ENCODE measurements at regions not wholly inside any gene's neighbourhood (a gene's known extent, or its start where the extent isn't known, plus 50 kb on each side); places are given as distances from the start of the nearest gene placed in this dataset.
"Not testable (repeated sequence)": the region's sequence is repeated elsewhere in the genome, so short reads cannot be mapped to it uniquely, and the experiment has no call there.

DNA sequence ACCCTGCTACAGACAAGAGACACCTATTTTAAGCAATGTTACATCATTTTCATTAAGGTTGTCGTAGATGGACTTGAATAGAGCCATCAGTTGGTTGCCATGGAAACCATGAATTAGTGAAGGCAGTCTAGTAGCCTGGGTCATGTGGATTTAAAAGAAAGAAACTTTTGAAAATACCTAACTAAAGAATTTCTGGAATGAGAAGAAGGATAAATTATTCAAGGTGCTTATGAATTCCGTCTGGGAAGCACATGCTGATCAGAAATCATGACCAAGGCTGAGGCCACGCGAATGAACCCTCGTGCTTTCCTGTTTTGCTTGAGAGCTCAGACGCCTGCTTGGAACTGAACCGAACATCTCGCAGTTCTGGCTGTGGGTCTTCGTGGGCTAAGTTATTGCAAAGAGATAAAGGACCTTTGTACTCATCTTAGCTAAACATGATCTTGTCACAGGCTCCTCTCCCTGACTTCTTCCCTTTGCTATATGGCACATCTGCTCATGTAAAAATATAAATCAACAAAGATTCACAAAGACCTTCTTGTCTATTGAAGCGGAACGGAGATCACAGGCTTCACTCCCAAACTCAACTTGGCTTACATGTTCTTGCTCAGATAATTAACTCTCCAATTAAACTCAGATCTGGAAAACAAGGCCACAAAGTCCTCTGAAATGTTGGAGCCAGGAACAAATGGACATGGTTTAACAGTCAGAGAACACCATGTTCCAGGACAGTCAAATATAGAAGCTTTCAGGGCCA, 140.2 kb downstream of the NUFIP1 start:
- DNase-seq = no peak

DNA sequence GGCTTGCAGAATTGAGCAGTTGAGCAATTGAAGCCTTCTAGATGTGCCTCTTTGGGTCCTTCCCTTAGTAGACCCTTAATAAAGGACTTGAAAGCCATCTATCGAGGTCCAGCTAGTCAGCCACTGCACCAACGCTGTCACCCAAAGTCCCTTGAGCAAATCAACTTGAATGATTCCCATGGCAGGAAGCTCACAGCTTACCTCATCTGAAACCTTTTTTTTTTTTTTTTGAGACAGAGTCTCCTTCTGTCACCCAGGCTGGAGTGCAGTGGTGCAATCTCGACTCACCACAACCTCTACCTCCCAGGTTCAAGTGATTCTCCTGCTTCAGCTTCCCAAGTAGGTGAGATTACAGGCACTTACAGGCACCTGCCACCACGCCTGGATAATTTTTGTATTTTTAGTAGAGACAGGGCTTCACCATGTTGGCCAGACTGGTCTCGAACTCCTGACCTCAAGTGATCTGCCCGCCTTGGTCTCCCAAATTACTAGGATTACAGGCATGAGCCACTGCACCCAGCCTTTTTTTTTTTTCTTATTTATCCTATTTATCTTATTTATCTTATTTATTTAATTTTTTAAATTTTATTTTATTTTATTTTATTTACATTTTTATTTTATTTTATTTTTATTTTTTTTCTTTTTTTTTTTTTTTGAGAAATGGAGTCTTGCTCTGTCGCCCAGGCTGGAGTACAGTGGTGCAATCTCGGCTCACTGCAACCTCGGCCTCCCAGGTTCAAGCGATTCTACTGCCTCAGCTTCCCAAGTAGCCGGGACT, 143.8 kb downstream of the NUFIP1 start:
- not testable (repeated sequence) for DNase-seq

- DNase-seq = no peak
These were observed 144.5 kb downstream of the NUFIP1 start for GRCh38 chr13:44844786-44845185.

- no peak for DNase-seq
These were observed 145.9 kb downstream of the NUFIP1 start for GRCh38 chr13:44843403-44843802.

- no peak for DNase-seq
These were observed 147.1 kb downstream of the NUFIP1 start for GRCh38 chr13:44842158-44842557.

- DNase-seq = no peak
These were observed 149.1 kb downstream of the NUFIP1 start for GRCh38 chr13:44840131-44840530.

DNA sequence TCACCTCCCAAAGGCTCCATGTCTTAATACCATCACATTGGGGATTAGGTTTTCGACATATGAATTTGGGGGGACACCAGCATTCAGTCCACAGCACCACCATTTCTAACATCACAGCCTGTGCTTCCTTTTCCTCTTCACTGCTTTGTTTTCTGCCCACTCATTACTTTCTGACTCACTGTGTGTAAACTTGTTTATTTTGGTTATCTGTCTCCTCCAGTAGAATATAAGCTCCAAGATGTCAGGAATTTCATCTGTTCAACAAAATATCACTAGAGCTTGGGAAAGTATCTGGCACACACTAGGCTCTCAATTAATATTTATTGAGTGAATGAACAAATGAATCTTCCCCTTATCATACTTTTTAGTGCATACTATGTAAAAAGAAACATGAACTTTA, 152.0 kb downstream of the NUFIP1 start:
- no peak for DNase-seq

DNA sequence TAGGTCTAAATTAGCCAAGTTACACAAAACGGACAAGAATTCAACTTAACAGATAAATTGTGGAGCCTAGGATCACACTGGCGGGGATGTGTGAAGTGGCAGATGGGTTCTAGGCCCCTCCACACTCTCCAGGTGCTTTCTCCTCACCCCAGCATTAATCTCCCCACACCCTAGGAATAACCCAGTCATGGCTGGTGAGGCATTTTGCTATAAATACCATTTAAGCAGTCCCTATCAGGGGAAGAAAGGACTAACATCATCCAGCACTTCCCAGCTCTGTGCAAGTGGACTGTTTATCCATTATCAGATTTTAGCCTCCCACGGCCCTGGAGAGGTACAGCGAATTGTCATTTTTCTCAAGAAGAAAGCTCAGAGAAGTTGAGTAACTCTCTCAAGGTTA, 154.9 kb downstream of the NUFIP1 start:
- DNase-seq = no peak

GRCh38 chr13:44833626-44834025, 155.6 kb downstream of the NUFIP1 start:
- DNase-seq = no peak

DNA sequence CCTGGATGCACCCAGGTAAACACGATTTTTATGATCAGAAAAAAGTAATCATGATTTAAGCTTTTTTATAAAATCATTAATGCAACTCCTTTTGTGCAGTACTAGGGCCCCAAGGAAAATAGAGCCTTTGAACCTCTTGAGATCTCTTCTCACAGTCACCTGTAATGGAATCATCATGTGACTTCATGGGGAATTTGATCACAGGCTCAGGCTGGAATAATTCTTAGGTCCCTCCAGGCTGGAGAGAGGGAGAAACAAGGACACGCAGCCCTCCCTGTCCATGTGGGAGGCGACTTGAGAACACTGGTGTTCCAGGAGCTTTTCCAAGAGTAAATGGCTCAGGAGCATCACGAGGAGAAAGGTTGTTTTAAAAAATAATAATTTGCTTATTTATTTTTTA, 156.1 kb downstream of the NUFIP1 start:
- no peak for DNase-seq

- DNase-seq = no peak
These were observed 162.5 kb downstream of the NUFIP1 start for GRCh38 chr13:44826591-44827350.

- no peak for DNase-seq
These were observed 163.3 kb downstream of the NUFIP1 start for GRCh38 chr13:44825953-44826352.

DNA sequence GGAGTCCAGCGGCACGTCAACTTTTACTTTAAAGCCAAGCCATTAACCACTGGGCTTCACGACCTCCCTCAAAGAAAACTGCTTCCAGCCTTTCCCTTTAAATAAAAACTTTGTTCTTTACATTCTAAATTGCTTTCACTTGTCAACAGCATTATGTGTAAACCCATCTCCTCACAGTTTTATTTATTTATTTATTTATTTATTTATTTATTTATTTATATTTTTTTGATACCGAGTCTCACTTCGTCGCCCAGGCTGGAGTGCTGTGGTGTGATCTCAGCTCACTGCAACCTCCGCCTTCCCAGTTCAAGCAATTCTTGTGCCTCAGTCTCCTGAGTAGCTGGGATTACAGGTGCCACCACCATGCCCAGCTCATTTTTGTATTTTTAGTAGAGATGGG, 165.7 kb downstream of the NUFIP1 start:
- not testable (repeated sequence) for DNase-seq

- no peak for DNase-seq
These were observed 167.0 kb downstream of the NUFIP1 start for GRCh38 chr13:44822291-44822690.

DNA sequence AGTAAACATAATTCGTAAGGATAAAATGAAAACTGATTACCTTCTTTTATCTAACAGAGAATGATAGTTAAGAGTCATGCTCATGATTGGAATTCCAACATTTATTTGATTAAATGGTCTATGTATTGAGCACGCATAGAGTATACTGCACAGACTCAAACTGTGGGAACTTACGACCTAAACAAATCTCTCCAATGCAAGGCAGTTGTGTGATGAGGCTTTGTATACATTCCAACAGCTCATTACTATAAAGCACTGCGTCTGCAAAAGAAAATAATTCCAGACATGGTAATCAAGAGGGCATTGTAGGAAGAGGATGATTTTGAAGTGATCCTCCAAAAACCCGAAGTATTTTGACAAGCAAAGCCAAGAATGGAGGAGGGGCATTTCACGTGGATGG, 169.5 kb downstream of the NUFIP1 start:
- DNase-seq = no peak

DNA sequence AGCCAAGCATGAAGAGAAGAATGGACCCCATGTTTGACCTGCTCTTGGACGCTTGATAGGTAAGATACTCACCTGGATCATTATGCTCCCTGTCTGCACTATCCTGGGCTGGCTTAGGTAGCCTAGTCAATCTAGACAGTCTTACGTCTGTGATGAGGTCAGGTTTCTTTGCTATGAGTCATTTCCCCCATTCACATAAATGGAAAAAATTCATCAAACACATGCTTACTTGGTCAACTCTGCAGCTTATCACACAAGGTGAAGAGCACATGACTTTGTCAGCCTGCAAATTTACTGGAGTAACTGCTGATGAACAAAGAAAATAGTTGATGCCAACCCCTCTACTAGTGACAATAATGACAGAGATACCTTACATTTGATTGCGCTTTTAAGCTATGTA, 170.0 kb downstream of the NUFIP1 start:
- DNase-seq = peak; percentile 15

DNA sequence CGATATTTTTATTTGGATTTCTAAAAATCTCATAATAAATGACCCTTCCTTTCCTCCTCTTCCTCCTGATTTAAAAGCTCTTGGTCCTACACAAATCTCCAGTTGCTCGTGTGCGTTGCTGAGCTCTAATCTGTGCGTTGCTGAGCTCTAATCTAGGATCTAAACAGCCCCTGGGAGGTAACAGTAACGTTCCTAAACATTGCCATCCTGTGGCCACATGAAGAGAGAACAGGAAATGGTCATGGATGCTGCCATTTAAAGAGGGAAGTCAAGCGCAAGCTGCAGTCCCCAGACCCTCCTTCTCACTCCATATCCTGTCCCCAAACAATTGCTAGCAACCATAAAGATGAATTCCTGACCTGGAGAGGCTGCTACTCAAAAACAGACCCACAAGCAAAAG, 170.8 kb downstream of the NUFIP1 start:
- no peak for DNase-seq

- DNase-seq = no peak
These were observed 171.3 kb downstream of the NUFIP1 start for GRCh38 chr13:44818016-44818415.

DNA sequence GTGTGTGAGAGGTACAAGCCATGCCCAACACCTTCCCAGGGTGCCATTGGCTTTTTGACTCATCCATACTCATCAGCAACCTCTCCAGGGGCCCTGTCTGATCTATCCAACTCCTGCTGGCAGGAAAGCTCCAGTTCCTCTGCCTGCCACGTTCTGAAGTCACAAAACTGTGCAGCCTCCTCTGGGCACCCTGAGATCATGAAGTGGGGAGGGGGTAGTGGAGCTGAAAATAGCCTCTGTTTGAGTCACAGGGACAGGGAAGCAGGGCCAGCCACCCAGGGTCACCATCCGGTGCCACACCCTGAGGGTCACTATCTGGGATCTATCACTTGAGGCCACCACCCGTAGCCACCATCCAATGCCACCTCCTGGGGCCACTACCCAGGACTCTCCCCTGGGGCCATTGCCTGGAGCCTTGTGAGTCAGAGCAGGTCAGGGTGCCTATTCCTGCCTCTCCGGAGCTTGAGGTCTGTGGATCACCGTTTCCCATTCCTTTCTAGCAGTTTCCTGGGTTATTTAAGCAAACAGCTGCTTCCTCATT, 172.1 kb downstream of the NUFIP1 start:
- DNase-seq = no peak

DNA sequence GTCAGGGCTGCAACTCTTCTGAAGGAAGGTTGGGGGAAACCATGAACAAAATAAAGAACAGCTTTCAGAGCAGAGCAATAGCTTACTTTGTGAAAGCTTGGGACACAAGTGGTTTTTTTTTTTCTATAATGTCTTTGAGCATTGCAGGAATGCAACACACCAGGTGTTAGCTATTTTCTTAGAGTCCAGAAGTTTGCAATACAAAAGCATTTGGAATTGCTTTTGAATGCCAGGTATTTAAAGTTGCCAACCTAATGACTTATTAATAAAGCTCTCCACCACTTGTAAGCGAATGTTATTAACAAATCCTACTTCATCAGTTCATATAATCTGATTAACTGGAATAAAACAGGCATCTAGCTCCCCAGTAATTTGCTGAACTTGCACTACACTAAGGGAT, 172.6 kb downstream of the NUFIP1 start:
- no peak for DNase-seq

DNA sequence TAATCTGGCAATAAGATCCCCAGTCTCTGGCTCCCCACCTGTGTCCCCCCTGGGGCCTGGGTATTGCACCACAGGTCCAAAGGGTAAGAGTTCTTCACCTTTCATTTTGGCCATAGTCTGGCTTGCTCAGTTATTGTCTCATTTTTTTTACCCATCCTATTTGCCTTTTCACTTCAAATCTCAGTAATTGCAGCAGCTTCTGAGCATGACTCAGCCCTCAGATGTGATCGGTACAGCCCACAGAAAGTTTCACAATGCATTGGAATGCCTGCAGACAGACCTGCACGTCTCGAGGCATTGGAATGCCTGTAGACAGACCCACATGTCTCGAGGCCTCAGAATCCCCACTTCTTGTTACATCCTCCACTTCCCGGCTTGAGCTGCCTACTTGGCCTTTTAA, 173.6 kb downstream of the NUFIP1 start:
- peak; percentile 54 for DNase-seq

DNA sequence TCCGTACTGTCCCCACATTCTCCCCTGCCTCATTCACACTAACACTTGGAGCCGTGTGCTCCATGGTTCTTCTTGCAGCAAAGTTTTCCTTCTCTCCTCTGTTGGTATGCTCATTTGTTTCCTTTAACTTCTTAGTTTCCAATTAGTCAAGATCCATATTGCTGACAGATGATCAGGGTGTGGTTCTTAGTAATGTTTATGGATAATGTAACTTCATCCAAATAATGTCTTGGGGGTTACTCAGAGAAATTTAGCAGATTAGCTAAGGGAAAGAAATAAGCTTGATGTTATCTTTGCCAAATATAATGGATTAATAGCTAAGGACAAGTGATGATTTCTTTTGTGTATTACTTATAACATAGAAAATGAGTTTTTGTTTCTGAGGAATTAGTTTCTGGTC, 174.4 kb downstream of the NUFIP1 start:
- DNase-seq = no peak

- no peak for DNase-seq
These were observed 175.1 kb downstream of the NUFIP1 start for GRCh38 chr13:44814161-44814560.
